ENCODE measurements at regions not wholly inside any gene's neighbourhood (a gene's known extent, or its start where the extent isn't known, plus 50 kb on each side); places are given as distances from the start of the nearest gene placed in this dataset.
"Not testable (repeated sequence)": the region's sequence is repeated elsewhere in the genome, so short reads cannot be mapped to it uniquely, and the experiment has no call there.

DNA sequence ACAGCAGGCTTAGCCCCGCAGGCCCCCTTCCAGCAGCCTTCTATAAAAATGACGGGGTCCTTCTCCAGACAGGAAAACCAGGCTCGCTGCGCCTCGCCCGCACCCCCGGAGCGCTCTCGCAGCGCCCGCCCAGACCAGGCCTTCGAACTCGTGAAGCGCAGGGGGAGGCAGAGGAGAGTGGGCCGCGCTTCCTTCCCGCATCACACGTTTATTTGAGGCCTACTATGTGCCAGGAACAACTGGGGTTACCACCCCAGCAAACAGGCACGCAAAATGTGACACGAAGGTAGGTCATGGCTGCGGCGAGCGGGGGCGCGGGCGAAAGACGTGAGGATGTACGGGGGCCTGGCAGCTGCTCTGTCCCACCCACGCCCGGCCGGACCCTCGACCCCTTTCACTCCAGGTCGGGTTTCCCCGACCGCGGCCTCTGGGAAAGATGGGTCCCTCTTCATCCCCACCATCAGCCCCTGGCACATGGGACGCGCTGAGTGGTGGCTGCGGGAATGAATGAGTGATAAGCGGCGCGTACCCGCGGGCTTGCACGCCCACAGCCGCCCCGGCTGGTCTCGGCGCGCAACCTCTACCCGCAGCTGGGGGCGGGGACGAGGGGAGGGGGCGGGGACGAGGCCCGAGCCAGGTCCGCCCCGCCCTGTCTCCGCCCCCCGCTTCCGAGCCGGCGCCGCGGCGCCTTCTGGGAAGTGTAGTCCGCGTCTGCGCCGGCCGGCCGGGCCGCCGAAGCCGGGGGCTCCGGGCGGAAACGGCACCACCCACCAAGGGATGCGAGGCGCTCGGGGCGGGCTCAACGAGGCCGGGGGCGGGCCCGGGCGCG is 59.1 kb downstream of the ZNF467 start:
- peak; percentile 77 for DNase-seq

DNA sequence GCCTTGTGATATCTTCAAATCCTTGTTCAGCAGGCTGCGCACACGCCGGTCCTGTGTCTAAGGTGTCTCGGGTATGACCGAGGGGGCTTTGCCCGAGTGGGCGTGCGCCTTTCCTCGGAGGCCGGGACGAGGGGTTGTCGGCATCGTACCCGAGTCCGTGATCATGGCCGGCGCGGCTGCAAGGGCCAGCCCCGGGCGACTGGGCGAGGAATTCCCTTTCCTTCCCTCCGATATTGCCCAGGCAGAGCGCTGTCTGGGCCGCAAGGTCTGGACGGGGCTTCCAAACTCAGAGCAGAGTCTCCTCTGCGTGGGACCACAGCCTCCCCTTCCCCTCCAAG is 59.7 kb downstream of the ZNF467 start:
- no peak for DNase-seq

DNA sequence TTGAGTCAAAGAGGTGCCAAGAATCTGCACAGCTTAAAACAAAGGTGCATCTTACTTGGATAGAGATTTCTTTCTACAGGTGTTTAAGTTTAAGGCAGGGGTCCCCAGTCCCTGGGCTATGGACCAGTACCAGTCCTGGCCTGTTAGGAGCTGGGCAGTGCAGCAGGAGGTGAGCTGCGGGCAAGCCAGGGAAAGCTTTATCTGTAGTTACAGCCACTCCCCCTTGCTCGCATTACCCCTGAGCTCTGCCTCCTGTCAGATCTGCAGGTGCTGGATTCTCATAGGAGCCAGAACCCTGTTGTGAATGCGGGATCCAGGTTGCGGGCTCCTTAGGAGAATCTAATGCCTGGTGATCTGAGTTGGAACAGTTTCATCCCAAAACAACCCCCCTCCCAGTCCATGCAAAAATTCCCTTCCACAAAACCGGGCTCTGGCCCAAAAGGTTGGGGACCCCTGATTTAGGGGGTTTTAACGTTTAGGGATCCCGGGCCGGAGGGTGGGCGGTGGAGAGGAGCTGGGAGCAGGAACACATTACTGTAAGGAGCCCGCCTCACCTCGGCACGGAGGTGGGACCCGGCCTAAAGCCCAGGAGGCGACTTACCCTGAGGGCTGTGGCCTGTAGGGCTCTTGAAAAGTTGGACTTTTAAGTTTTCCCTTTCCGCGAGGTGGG is 60.2 kb downstream of the ZNF467 start:
- DNase-seq, result no peak

DNA sequence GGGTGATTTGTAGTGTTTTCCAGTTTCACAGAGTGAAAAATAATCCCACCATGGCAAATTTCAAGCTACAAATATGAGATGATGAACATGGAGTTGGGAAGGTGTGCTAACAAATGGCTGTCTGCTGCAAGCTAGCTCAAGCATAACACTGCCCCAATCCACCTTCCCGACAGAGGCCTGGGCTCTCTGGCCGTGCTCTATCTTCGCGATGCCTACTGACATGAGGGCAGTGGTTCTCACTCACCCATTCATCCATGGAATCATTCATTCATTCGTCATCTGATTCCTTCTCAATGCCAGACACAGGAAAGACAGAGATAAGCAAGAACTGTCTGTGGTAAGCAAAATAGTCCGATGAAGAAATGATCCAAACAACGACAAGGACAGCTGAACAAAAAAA is 65.4 kb downstream of the ZNF467 start:
- DNase-seq, result no peak

DNA sequence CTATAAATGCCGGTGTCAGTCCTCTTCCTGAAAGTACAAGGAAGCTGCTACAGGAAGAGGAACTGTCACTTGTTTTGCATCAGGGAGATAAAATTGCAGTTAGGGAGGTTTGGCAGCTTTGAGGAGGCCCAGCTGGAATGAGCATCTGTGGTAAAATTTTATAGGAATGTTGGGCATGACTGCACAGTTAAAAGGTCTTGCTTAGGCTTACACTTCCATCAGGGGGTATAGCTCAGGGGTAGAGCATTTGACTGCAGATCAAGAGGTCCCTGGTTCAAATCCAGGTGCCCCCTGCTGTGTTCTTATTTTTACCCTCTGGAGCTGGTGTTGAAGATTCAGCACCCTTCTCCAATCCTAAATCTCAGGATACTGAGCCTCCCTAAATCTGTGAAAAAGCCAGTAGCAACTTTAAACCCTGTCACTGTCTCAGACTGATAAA is 65.9 kb downstream of the ZNF467 start:
- DNase-seq, result no peak

DNA sequence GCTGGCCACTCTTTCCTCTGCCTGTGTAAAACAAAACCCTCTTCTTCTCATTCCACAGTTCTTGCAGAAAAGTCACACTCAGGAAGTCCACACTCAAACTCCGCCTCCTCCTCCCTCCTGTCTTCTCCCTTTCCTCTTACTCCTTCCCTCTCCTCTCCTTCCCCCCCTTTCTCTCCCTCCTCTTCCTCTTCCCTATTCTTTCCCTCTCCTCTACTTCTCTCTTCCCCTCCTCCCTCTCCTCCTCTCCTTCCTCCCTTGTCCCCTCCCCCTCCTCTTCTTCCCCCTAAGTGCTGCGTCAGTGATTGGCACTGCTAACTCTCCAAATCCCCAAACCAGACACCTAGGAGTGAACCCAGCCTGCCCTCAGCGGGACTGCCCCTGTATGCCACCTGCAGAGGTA is 67.0 kb downstream of the ZNF467 start:
- DNase-seq, result no peak

DNA sequence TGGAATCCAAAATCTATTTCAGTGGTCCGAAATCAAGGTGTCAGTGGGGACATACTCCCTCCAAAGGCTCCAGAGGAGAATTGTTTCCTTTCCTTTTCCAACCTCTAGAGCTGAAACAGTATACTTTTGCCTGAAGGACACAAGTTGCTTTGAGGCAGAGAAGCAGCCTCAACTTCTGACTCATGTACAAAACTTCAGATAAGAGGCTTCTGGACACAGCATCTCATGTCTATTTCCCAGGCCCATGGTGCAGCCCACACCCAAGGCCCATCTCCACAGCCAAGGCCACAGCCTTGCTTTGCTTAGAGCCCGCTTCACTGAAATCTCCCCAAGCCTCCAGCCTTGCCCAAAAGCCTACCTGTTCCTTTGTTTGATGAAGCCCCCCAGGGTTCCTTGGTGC is 68.9 kb downstream of the ZNF467 start:
- DNase-seq, result no peak

DNA sequence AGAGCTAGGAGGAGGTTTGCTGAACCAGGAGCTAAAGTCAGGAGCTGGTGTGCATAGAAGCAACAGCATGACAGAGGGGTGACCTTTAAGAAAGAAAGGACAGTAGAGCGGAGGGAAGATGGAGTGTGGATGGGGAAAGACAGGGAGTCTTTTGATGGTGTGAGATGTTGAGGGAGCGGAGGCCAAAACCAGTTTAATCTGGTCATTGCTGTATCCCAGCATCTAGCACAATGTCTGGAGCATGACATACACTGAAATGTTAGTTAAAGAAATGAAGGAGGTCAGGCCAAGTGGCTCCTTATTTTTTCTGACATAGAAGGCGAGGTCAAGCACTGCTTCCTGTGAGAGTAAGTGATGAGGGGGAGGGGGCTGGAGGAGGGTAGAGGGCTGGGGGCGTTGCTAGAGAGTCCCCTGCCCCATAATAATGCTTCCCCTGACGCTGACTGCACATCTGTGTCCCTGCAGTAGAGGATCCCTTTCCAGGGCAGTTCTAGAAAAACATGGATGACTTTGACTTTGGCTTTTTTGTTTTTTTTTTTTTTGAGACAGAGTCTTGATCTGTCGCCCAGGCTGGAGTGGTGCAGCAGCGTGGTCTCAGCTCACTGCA is 70.2 kb downstream of the ZNF467 start:
- DNase-seq, result no peak

DNA sequence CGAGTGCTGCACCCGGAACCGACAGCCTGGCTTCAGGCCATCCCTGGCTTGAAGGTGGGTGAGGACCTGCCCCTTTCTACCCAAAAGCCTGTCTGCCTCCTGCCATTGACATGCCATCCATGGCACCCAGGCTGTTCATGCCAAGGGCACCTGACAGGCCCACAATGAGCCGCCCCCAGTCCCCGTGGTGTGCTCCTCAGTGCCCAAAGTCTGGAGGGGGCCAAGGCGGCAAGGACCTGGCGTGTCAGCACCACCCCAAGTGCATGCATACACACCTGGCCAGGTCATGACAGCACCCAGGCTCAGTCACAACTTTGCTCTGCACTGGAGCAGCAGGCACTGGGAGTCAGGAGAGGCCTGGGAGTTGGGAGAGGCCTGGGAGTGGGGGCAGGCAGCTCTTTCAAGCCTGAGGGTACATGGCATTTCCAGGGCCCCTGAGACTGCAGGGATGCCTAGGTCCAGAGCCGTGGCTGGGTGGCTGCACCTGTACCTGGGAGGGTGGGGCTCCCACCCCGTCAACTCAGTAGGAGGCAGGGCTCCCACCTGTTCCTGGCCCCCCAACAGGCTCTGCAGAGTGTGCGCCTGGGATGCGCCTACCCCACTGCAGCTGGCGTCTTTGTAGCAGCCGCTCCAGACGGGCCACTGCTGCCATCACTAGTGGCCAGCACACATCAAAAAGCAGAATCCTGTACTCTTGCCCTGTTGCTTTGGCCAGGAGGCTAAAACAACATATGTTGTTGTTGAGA is 71.7 kb downstream of the ZNF467 start:
- DNase-seq, result no peak

DNA sequence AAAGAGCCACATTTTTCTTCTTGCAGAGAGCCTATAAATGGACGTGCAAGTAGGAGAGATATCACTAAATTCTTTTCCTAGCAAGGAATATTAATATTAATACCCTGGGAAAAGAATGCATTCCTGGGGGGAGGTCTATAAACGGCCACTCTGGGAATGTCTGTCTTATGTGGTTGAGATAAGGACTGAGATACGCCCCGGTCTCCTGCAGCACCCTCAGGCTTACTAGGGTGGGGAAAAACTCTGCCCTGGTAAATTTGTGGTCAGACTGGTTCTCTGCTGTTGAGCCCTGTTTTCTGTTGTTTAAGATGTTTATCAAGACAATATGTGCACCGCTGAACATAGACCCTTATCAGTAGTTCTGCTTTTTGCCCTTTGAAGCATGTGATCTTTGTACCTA is 75.6 kb downstream of the ZNF467 start:
- not testable (repeated sequence) for DNase-seq

DNA sequence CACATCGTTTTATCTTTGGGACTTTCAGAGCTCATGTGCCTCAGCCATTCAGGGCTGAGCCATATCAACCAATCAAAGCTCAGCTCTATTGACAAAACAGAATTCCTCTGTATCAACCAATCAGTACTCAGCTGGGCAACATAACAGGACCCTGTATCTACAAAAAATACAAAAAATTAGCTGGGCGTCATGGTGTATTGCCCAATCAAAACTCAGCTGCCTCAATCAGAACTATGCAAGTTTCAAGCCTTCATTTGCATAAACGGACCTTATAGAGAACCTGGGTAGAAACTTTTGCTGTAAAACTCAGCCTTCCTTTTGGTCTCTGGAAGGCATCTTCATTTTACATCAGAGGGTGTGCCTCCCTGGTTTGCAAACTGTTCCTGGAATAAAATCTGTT is 77.1 kb downstream of the ZNF467 start:
- no peak for DNase-seq

DNA sequence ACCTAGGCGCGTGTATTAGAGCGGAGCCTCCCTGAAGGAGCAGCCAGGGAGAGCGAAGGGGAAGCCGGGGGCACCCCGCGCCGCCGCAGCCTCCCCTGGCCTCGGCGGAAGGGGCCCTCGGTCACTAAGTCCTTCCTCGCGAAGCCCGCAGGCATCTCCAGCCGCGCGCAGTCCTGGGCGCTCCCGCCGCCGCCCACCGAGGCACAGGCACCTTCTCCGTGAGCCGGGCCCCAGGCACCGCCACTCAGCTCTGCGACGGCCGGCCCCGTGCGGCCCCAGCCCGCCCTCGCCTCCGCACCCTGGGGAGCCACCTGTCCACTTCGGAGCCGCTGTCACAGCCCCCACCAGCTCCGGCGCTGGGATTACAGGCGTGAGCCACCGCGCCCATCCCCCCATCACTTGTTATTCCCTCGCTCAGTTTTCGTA is 80.8 kb downstream of the ZNF467 start:
- DNase-seq, result no peak

DNA sequence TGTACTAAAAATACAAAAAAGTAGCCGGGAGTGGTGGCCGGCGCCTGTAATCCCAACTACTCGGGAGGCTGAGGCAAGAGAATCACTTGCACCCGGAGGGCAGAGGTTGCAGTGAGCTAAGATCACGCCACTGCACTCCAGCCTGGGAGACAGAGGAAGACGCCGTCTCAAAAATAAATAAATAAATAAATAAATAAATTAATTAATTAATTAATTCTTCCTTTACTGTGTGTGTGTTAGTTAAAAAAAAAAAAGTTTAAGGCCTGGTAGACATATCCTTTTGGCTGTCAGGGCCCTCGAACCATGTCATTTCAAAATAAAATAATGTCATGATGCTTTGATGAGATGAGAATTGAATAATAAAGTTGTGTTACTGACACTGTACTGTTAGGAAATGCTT is 81.3 kb downstream of the ZNF467 start:
- no peak for DNase-seq

DNA sequence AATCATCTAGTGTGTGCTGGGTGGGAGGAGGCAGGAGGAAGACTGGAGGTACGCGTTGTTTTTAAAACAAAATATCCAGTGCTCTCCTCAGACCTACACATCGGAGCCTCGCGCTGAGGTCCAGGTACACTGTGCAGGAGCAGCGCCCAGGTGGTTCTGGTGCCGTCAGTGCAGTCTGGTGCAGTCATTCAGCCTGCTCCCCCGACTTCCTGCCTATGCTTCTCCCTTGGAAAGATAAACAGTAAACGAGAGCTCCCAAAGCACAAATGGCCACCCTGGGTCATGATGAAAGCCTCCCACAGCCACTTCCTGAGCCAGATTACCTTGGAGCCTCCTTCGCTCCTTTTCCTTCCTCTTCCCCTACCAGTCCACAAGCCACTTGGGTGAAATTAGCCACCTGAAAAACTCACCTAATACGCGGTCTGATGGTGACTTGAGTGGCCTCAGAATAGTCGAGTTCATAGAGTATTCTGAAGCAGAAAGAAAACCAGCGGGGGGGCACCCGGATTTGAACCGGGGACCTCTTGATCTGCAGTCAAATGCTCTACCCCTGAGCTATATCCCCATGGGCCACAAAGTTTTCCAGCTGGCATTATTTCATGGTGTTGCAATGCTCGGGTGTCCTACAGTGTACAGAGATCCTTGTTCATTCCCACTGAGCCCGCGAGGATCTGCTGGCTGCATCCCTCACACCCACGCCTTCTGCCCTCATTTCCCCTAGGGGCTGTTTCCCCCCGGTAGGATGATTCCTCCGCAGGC is 82.5 kb downstream of the ZNF467 start:
- peak; percentile 11 for DNase-seq

DNA sequence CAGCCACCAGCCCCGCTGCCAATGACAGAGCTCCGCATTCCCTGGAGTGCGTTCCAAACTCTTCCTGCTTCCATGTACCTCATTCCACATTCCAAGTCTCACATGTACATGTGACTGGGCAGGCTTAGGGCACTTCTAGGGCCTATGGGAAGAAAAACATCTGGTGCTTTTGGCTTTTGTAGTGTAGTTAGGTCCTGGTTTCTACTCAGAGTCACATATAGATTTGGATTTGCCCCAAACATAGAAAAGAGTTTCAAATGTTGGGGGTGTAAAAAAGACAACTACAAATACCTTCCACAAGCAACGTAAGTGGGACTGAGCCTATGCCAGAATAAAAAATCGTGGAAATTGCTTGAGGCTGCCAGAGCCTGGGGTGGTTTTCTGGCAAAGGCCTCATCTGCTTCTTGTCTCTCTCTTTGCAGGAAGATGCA is 84.1 kb downstream of the ZNF467 start:
- DNase-seq, result no peak

DNA sequence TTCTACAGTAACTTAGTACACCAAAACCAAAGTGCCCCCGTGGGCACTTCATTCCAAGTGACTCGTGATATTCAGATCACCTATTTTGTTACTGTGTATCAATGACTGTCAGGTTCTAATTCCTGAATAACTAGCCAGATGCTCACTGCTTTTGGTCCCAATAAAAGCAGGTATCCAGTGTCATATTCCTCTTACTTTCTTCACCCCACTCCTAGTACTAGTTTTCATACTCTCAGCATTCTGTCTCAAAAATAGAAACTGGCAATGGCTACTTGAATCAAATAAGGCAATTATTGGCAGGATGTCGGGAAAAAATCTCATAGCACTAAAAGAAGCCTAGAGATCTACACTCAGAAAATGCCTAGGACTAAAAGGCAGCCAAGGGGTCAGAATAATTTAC is 84.6 kb downstream of the ZNF467 start:
- no peak for DNase-seq

DNA sequence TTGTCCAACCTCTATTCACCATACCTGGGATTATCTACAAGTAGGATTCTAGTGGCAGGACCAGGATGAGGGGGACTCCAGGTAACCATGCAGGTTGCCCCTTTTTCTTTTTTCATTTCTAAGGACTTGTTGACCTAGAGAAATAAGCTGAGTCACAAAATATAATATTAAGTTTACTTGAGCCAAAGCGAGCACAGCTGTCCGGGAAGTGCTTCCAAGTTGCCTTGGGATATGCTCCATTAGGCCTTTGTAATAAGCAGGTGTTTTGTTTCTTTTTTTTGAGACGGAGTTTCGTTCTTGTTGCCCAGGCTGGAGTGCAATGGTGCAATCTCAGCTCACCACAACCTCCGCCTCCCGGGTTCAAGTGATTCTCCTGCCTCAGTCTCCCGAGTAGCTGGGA is 85.6 kb downstream of the ZNF467 start:
- not testable (repeated sequence) for DNase-seq

DNA sequence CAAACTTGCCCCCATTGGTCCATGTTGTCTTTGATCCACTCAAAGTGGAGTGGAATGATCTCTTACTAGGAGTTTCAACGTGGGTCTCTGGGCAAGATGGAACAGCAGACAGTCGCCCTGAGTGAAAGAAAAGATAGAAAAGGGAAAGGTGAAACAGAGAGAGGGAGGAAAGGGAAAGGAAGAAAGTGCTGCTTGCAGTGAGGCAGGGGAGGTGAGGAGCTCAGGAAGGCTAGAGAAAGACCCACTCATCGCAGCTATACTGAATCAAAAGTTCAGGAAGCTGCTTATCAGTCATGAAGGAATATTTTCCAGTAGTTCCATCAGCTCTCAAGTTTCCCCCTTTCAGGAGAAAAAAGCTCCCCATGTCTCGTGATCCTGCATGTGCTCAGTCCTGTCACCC is 86.9 kb downstream of the ZNF467 start:
- DNase-seq, result no peak

DNA sequence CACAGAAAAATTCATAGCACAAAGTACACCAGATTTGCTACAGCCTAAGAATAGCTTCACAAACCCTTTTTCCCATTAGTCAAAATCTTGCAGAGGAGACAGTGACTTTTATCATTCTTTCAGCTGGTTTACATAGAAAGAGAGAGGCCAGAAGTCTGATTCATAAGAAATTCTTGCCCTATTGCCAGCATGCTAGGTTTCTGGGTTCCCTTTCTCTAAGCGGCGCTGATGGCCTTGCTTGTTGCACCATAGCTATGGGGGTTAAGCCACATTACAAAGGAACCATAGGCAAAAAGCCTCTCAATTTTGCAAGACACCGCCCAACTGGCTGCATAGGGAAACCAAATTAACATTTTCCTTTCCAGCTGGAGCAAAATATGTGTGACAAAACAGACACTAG is 87.4 kb downstream of the ZNF467 start:
- peak; percentile 68 for DNase-seq

DNA sequence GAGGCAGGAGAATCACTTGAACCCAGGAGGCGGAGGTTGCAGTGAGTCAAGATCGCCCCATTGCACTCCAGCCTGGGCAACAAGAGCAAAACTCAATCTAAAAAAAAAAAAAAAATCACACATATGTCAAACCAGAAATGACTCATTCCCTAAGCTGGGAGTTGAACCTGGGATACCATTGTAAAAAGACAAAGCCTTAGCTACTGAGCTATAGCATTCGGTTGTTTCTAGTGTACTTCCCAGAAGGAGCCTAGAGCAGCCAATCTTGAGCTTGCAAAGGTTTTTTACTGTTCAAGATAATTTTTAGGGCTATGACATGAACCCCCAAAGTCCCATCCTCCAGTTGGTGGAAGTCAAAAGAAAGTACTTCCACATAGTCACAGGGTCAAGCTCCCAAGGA is 87.9 kb downstream of the ZNF467 start:
- DNase-seq, result no peak

DNA sequence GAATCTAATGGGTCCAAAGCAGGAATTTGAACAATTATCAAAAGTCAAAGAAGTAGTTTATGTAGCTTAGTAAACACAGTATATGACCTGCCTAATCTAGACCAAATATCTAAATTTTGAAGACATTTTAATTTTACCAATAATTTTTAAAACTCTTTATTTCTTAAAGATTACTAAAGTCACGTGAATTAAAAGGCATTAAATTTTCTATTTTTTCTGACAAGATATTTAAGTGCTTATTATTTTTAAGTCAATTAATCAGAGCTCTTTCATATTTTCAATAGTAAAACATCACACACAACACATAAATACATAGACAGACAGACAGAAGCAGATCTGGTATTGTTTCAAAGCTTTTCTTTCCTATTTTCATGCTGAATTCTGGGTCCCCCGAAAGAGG is 89.5 kb downstream of the ZNF467 start:
- no peak for DNase-seq

DNA sequence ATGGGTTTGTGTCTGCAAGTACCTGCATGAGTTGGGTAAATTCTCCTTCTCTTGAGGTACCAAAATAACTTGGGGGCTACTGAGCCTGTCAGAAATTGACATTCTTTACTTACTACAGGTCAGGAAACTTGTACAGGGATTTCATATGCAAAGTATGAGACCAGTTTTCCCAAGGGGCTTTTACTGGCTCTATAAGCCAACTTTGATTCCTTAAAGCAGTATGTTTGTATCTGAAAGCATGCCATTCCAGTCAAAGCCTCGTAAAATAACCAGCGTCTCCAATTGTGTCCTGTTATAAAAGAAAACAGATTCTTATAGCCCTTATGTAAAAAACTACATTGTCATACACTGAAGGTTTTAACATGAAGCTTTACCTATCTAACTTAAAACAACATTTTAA is 90.2 kb downstream of the ZNF467 start:
- no peak for DNase-seq

DNA sequence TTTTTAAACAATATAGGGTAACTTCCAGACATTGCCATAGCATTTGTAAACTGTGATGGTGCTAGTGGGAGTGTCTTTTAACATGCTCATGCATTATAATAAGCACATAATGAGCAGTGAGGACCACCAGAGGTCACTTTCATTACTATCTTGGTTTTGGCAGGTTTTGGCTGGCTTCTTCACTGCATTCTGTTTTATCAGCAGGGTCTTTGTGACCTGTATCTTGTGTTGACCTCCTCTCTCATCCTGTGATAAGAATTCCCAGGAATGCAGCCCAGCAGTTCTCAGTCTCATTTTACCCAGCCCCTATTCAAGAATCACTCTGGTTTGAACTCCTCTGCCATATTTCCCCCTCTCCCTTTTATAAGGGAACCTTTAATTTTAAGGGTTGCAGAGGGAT is 91.3 kb downstream of the ZNF467 start:
- no peak for DNase-seq
